Stimulated activated CD4-positive, alpha-beta T cell treated with anti-CD3 and anti-CD28 coated beads, TNF-alpha, amount 100 ng/mL, for 1 hour (primary cell): ENCODE measurements at regions not wholly inside any gene's neighbourhood (a gene's known extent, or its start where the extent isn't known, plus 50 kb on each side); places are given as distances from the start of the nearest gene placed in this dataset.
"Not testable (repeated sequence)": the region's sequence is repeated elsewhere in the genome, so short reads cannot be mapped to it uniquely, and the experiment has no call there.

Experiments used
- DNase-seq, 3 donors: peaks; one replicate each; pipeline ENCODE4 v3.0.0-alpha.2; 2020; ENCODE audit warnings: low read depth in 3 of 3, low spot score in 1 of 3

GRCh38 chr7:106348231-106348630 is 63.4 kb upstream of the NAMPT start:
- DNase-seq: no peak

GRCh38 chr7:106347229-106347833 is 62.5 kb upstream of the NAMPT start:
- DNase-seq: no peak

GRCh38 chr7:106346678-106347217 is 62.0 kb upstream of the NAMPT start:
- DNase-seq: peak in 1 of 3 donors; percentile 15

GRCh38 chr7:106346167-106346677 is 61.4 kb upstream of the NAMPT start:
- no peak for DNase-seq

GRCh38 chr7:106345421-106346166 is 60.8 kb upstream of the NAMPT start:
- DNase-seq: peak in 1 of 3 donors; percentile 25

GRCh38 chr7:106344861-106345260 is 60.1 kb upstream of the NAMPT start:
- DNase-seq: no peak

GRCh38 chr7:106344211-106344610 is 59.4 kb upstream of the NAMPT start:
- DNase-seq: no peak

- not testable (repeated sequence) for DNase-seq
Measured at GRCh38 chr7:106342049-106342448, 57.3 kb upstream of the NAMPT start.

- not testable (repeated sequence) for DNase-seq
Measured at GRCh38 chr7:106340247-106340596, 55.4 kb upstream of the NAMPT start.

GRCh38 chr7:106339513-106340246 is 54.9 kb upstream of the NAMPT start:
- DNase-seq: no peak

- DNase-seq: no peak
Measured at GRCh38 chr7:106337754-106338153, 53.0 kb upstream of the NAMPT start.

GRCh38 chr7:106335814-106336213 is 51.0 kb upstream of the NAMPT start:
- DNase-seq: no peak
